Lower leg skin (tissue), 3 donors: ENCODE measurements at regions not wholly inside any gene's neighbourhood (a gene's known extent, or its start where the extent isn't known, plus 50 kb on each side); places are given as distances from the start of the nearest gene placed in this dataset.

ENCODE experiments used
- POLR2A ChIP-seq, 2 donors: fragments of 450-650 bp; IDR thresholded peaks; one replicate each; pipeline ENCODE4 v1.6.1; 2016 to 2017; ENCODE audit warnings: antibody characterized with exemption in 2 of 2, mild to moderate bottlenecking in 1 of 2, moderate library complexity in 1 of 2
- TF ChIP-seq, protein P1 (sequence below), 3 donors: fragments of 450-650 bp; IDR thresholded peaks; one replicate each; pipeline ENCODE4 v1.5.1; 2016; ENCODE audit warnings: antibody characterized with exemption in 3 of 3, mild to moderate bottlenecking in 3 of 3, moderate library complexity in 2 of 3

DNA sequence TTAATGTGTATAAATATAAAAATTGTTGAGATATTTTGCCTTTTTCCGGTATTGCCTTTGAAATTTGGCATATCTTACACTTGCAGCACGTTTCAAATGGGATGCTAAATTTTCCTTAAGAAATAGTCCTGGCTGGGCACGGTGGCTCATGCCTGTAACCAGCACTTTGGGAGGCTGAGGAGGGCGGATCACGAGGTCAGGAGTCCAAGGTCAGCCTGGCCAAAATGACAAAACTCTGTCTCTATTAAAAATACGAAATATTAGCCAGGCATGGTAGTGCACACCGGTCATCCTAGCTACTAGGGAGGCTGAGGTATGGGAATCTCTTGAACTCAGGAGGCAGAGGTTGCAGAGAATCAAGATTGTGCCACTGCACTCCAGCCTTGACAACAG, 220.2 kb downstream of the PTEN start:
- TF ChIP-seq, protein P1, sequence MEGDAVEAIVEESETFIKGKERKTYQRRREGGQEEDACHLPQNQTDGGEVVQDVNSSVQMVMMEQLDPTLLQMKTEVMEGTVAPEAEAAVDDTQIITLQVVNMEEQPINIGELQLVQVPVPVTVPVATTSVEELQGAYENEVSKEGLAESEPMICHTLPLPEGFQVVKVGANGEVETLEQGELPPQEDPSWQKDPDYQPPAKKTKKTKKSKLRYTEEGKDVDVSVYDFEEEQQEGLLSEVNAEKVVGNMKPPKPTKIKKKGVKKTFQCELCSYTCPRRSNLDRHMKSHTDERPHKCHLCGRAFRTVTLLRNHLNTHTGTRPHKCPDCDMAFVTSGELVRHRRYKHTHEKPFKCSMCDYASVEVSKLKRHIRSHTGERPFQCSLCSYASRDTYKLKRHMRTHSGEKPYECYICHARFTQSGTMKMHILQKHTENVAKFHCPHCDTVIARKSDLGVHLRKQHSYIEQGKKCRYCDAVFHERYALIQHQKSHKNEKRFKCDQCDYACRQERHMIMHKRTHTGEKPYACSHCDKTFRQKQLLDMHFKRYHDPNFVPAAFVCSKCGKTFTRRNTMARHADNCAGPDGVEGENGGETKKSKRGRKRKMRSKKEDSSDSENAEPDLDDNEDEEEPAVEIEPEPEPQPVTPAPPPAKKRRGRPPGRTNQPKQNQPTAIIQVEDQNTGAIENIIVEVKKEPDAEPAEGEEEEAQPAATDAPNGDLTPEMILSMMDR (IDR thresholded peaks at IDR 0.05) = no peak
- no peak for TF ChIP-seq POLR2A (IDR thresholded peaks at IDR 0.05)
